ENCODE measurements at regions not wholly inside any gene's neighbourhood (a gene's known extent, or its start where the extent isn't known, plus 50 kb on each side); places are given as distances from the start of the nearest gene placed in this dataset.

DNA sequence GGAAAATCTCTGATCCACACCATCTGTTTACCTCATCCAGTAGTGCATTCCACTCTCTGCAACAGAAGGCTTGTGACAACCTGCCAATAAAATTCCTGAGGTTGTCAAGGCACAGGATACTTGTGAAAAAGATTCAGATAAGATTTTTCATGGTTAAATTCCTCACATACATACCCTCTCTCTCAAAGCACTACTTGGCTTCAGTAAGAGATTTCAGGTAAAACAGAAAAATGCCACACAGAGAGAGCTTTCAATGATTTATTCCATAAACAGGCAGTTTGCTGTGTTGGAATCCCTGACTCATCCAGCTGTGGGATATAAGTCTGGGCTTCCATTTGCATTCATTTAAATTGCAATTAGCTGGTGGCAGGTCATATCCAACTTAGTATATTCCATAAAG is 99.7 kb upstream of the CAV2 start:
- TF ChIP-seq CTCF (IDR thresholded peaks at IDR 0.05) (no peak), EP300 (IDR thresholded peaks at IDR 0.05) (no peak), POLR2AphosphoS5 (IDR thresholded peaks at IDR 0.05) (no peak)
